ENCODE measurements at regions not wholly inside any gene's neighbourhood (a gene's known extent, or its start where the extent isn't known, plus 50 kb on each side); places are given as distances from the start of the nearest gene placed in this dataset.

DNA sequence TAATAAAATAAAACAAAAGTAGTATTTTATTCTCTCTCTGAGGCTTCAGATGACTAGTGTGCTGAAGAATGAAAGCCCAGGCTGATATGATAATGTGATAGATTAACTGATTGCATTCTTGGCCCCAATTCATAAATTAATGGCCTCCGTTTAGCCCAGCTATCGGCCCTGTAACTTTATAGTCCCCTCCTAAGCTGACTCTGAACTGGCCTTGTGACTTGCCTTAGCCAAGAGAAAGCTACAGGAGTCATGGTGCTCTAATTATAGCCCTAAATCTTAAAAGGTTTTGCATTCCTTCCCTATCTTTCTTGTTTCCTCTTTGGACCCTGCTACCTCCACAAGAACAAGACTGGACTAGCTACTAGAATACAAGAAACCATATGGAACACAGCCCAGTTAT is 123.2 kb upstream of the EPHA3 start:
- Histone ChIP-seq H3K27ac (replicated peaks) (no peak overlapping the region), H3K9me3 (replicated peaks) (no peaks in the 10 kb centered on the region), H3K36me3 (no peaks in the 10 kb centered on the region), H3K27me3 (ENCODE audit: low read depth) (no peaks in the 10 kb centered on the region), H3K4me3 (no peak overlapping the region), H3K4me1 (peaks cover 12% of the 10 kb centered on the region)
- intact Hi-C loops (cut with micrococcal nuclease), result no loop called here
- no peak for DNase-seq
- TF ChIP-seq, protein P1, sequence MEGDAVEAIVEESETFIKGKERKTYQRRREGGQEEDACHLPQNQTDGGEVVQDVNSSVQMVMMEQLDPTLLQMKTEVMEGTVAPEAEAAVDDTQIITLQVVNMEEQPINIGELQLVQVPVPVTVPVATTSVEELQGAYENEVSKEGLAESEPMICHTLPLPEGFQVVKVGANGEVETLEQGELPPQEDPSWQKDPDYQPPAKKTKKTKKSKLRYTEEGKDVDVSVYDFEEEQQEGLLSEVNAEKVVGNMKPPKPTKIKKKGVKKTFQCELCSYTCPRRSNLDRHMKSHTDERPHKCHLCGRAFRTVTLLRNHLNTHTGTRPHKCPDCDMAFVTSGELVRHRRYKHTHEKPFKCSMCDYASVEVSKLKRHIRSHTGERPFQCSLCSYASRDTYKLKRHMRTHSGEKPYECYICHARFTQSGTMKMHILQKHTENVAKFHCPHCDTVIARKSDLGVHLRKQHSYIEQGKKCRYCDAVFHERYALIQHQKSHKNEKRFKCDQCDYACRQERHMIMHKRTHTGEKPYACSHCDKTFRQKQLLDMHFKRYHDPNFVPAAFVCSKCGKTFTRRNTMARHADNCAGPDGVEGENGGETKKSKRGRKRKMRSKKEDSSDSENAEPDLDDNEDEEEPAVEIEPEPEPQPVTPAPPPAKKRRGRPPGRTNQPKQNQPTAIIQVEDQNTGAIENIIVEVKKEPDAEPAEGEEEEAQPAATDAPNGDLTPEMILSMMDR (IDR thresholded peaks at IDR 0.05; ENCODE audit: borderline replicate concordance), result no peak

DNA sequence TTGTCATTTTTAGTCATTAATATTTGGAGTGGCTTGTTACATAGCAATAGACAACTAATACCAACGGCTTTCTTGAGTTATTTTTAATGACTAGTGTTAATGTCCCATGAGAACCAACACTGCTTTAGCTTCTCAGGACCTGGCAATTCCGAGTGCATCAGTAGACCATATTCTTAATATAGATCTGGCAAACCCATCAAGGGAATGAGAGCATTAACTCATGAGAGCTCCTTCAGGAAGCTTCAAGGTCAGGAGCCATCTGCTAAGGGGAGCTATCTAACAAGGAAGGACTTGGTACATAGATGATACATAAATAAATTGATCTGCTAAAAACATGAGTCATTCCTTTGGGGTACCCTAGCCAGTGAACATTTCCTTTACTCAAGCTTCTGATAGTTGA is 122.6 kb upstream of the EPHA3 start:
- intact Hi-C loops (cut with micrococcal nuclease), result no loop called here
- no peak overlapping the region for H3K27ac ChIP-seq (replicated peaks)
- DNase-seq, result no peak
- no peaks in the 10 kb centered on the region for H3K36me3 ChIP-seq
- peaks cover 12% of the 10 kb centered on the region for H3K4me1 ChIP-seq
- no peaks in the 10 kb centered on the region for H3K9me3 ChIP-seq (replicated peaks)
- H3K4me3 ChIP-seq, result no peak overlapping the region
- no peaks in the 10 kb centered on the region for H3K27me3 ChIP-seq (ENCODE audit: low read depth)
- TF ChIP-seq, protein P1 (IDR thresholded peaks at IDR 0.05; ENCODE audit: borderline replicate concordance), result no peak

DNA sequence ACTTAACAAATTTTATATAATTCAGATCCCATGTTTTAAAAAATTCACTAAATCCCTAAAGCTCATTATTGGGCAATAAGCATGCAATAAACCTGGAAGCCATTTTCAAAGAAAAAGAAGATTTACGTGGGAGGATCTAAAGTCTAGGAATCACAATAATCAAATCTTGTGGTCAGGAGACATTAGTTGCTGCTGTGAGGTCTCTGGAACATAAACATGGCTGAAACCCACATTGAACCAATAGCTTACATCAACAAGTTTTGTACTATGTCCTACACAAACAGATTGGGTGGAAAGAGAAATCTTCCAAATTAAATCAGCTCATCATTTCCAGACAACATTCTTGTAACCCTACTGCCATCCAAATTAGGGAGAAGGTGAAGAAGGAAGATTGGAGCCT is 121.9 kb upstream of the EPHA3 start:
- TF ChIP-seq, protein P1 (IDR thresholded peaks at IDR 0.05; ENCODE audit: borderline replicate concordance), result no peak
- H3K27me3 ChIP-seq (ENCODE audit: low read depth), result no peaks in the 10 kb centered on the region
- H3K27ac ChIP-seq (replicated peaks), result no peak overlapping the region
- no peaks in the 10 kb centered on the region for H3K36me3 ChIP-seq
- no peaks in the 10 kb centered on the region for H3K9me3 ChIP-seq (replicated peaks)
- intact Hi-C loops (cut with micrococcal nuclease), result no loop called here
- H3K4me1 ChIP-seq, result peaks cover 12% of the 10 kb centered on the region
- H3K4me3 ChIP-seq, result no peak overlapping the region
- no peak for DNase-seq

DNA sequence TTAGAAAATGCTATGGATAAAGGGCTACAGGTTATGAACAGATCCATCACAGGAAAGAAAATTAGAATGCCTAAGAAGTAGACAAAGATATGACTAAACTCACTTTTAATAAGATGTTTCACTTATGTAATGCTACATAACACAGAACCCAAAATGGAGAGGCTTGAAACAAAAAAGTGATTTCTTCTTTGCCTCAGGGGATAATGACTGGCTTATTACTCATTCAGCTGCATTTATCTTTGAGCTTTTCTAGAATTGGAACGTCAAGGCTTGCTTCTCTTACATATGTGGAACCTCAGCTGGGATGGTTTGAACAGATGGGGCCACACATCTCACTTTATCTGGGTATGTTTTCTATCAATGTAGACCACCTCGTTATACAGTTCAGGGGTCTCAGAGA is 120.6 kb upstream of the EPHA3 start:
- TF ChIP-seq, protein P1 (IDR thresholded peaks at IDR 0.05; ENCODE audit: borderline replicate concordance), result no peak
- intact Hi-C loops (cut with micrococcal nuclease), result no loop called here
- no peaks in the 10 kb centered on the region for H3K36me3 ChIP-seq
- H3K4me1 ChIP-seq, result peaks cover 12% of the 10 kb centered on the region
- H3K27me3 ChIP-seq (ENCODE audit: low read depth), result no peaks in the 10 kb centered on the region
- H3K4me3 ChIP-seq, result no peak overlapping the region
- DNase-seq, result no peak
- H3K9me3 ChIP-seq (replicated peaks), result no peaks in the 10 kb centered on the region
- no peak overlapping the region for H3K27ac ChIP-seq (replicated peaks)

DNA sequence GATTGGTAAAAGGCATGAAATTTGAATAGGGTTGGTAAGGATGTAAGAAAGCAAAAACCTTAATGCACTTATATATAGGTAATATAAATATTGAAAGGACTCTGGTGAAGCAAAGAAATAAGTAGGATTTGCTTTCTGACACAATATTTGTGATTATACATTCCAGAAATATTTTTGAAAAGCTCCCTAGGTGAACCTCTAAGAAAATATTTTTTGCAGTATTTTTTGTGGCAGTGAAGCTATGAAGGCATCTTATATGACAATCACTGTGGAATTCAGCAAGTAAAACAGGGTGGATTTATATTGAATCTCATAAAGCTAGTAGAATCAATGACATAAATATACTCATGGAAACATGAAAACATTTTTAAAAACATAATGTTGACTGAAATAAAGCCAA is 119.6 kb upstream of the EPHA3 start:
- Histone ChIP-seq H3K27me3 (ENCODE audit: low read depth) (no peaks in the 10 kb centered on the region), H3K27ac (replicated peaks) (no peak overlapping the region), H3K9me3 (replicated peaks) (no peaks in the 10 kb centered on the region), H3K36me3 (no peaks in the 10 kb centered on the region), H3K4me3 (no peak overlapping the region), H3K4me1 (peaks cover 12% of the 10 kb centered on the region)
- intact Hi-C loops (cut with micrococcal nuclease), result no loop called here
- TF ChIP-seq, protein P1 (IDR thresholded peaks at IDR 0.05; ENCODE audit: borderline replicate concordance), result no peak
- DNase-seq, result no peak

DNA sequence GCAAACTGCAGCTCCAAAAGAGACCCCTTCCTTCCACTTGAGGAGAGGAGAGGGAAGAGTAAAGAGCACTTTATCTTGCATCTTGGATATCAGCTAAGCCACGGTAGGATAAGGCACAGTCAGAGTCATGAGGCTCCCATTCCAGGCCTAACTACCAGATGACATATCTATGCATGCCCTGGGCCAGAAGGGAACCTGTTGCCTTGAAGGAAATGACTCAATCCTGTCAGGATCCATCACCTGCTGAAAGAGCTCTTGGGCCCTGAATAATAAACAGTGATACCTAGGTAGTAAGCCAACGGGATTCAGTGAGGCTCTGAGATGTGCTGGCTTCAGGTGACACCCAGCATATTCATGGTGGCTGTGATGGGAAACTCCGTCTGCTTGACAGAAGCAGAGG is 118.5 kb upstream of the EPHA3 start:
- no peak for DNase-seq
- no peaks in the 10 kb centered on the region for H3K9me3 ChIP-seq (replicated peaks)
- intact Hi-C loops (cut with micrococcal nuclease), result no loop called here
- no peaks in the 10 kb centered on the region for H3K36me3 ChIP-seq
- H3K27ac ChIP-seq (replicated peaks), result no peak overlapping the region
- TF ChIP-seq, protein P1 (IDR thresholded peaks at IDR 0.05; ENCODE audit: borderline replicate concordance), result no peak
- H3K4me1 ChIP-seq, result peaks cover 11% of the 10 kb centered on the region
- H3K27me3 ChIP-seq (ENCODE audit: low read depth), result no peaks in the 10 kb centered on the region
- H3K4me3 ChIP-seq, result no peak overlapping the region
